Duodenal mucosa (tissue), 2 donors: ENCODE measurements at regions not wholly inside any gene's neighbourhood (a gene's known extent, or its start where the extent isn't known, plus 50 kb on each side); places are given as distances from the start of the nearest gene placed in this dataset.

Experiments used
- H3K27ac ChIP-seq: one replicate; pipeline ENCODE4 v1.7.0; 2013; ENCODE audit warnings: low read depth, low read length
- H3K27me3 ChIP-seq, 2 donors: one replicate each; pipeline ENCODE4 v1.7.0; 2013; ENCODE audit warnings: low read length in 2 of 2, control low read depth in 1 of 2; ENCODE audit not compliant: insufficient read depth in 2 of 2, control insufficient read depth in 1 of 2
- H3K36me3 ChIP-seq, 2 donors: one replicate each; pipeline ENCODE4 v1.7.0; 2013; ENCODE audit warnings: low read length in 2 of 2, control low read depth in 1 of 2; ENCODE audit not compliant: insufficient read depth in 2 of 2, control insufficient read depth in 1 of 2
- H3K4me1 ChIP-seq, 2 donors: one replicate each; pipeline ENCODE4 v1.7.0; 2013; ENCODE audit warnings: low read length in 2 of 2, control low read depth in 1 of 2; ENCODE audit not compliant: insufficient read depth in 2 of 2, control insufficient read depth in 1 of 2
- H3K4me3 ChIP-seq, 2 donors: one replicate each; pipeline ENCODE4 v1.7.0; 2013; ENCODE audit warnings: low read length in 2 of 2, low read depth in 1 of 2
- H3K9ac ChIP-seq, 2 donors: one replicate each; pipeline ENCODE4 v1.7.0; 2013; ENCODE audit warnings: low read length in 2 of 2, low read depth in 1 of 2
- H3K9me3 ChIP-seq, 2 donors: one replicate each; pipeline ENCODE4 v1.7.0; 2013; ENCODE audit warnings: low read length in 2 of 2, control low read depth in 1 of 2; ENCODE audit not compliant: control insufficient read depth in 1 of 2

- no peak overlapping the region for H3K9ac ChIP-seq
- no peak overlapping the region for H3K4me3 ChIP-seq
- H3K9me3 ChIP-seq, result no peaks in the 10 kb centered on the region
- no peaks in the 10 kb centered on the region for H3K36me3 ChIP-seq
- no peaks in the 10 kb centered on the region for H3K27me3 ChIP-seq
- H3K4me1 ChIP-seq, result peaks cover 0 to 4% of the 10 kb centered on the region in 2 donors
- H3K27ac ChIP-seq, result no peak overlapping the region
Measured at GRCh38 chr14:99024926-99025325, 247.1 kb downstream of the BCL11B start.

- H3K36me3 ChIP-seq, result no peaks in the 10 kb centered on the region
- peaks cover 0 to 4% of the 10 kb centered on the region in 2 donors for H3K4me1 ChIP-seq
- no peak overlapping the region for H3K27ac ChIP-seq
- no peak overlapping the region for H3K9ac ChIP-seq
- H3K4me3 ChIP-seq, result no peak overlapping the region
- H3K27me3 ChIP-seq, result no peaks in the 10 kb centered on the region
- no peaks in the 10 kb centered on the region for H3K9me3 ChIP-seq
Measured at GRCh38 chr14:99025418-99025817, 246.6 kb downstream of the BCL11B start.

- Histone ChIP-seq H3K27me3 (no peaks in the 10 kb centered on the region), H3K4me3 (no peak overlapping the region)
Measured at GRCh38 chr14:99026471-99026870, 245.5 kb downstream of the BCL11B start.

GRCh38 chr14:99028041-99028440 lies 244.0 kb downstream of the BCL11B start:
- Histone ChIP-seq H3K36me3 (no peaks in the 10 kb centered on the region), H3K9ac (no peak overlapping the region), H3K9me3 (no peaks in the 10 kb centered on the region), H3K4me3 (no peak overlapping the region), H3K27me3 (no peaks in the 10 kb centered on the region), H3K4me1 (no peaks in the 10 kb centered on the region), H3K27ac (no peak overlapping the region)

More at GRCh38 chr14:99026471-99026870, 245.5 kb downstream of the BCL11B start:
- H3K9me3 ChIP-seq, result no peaks in the 10 kb centered on the region
- no peaks in the 10 kb centered on the region for H3K36me3 ChIP-seq
- no peak overlapping the region for H3K27ac ChIP-seq
- H3K9ac ChIP-seq, result no peak overlapping the region
- H3K4me1 ChIP-seq, result no peaks in the 10 kb centered on the region

GRCh38 chr14:99028521-99028920 lies 243.5 kb downstream of the BCL11B start:
- H3K36me3 ChIP-seq, result no peaks in the 10 kb centered on the region
- no peak overlapping the region for H3K4me3 ChIP-seq
- H3K9me3 ChIP-seq, result no peaks in the 10 kb centered on the region
- H3K27ac ChIP-seq, result no peak overlapping the region
- no peak overlapping the region for H3K9ac ChIP-seq
- no peaks in the 10 kb centered on the region for H3K4me1 ChIP-seq
- no peaks in the 10 kb centered on the region for H3K27me3 ChIP-seq

- Histone ChIP-seq H3K27me3 (no peaks in the 10 kb centered on the region), H3K4me1 (no peaks in the 10 kb centered on the region), H3K9me3 (no peaks in the 10 kb centered on the region), H3K36me3 (no peaks in the 10 kb centered on the region), H3K4me3 (no peak overlapping the region), H3K27ac (no peak overlapping the region), H3K9ac (no peak overlapping the region)
Measured at GRCh38 chr14:99029145-99029915, 242.7 kb downstream of the BCL11B start.

- H3K27ac ChIP-seq, result no peak overlapping the region
- H3K36me3 ChIP-seq, result no peaks in the 10 kb centered on the region
- no peaks in the 10 kb centered on the region for H3K4me1 ChIP-seq
- H3K27me3 ChIP-seq, result no peaks in the 10 kb centered on the region
- no peak overlapping the region for H3K4me3 ChIP-seq
- no peak overlapping the region for H3K9ac ChIP-seq
- H3K9me3 ChIP-seq, result no peaks in the 10 kb centered on the region
Measured at GRCh38 chr14:99029916-99030305, 242.1 kb downstream of the BCL11B start.

- H3K27me3 ChIP-seq, result no peaks in the 10 kb centered on the region
- H3K36me3 ChIP-seq, result no peaks in the 10 kb centered on the region
- no peak overlapping the region for H3K27ac ChIP-seq
- H3K9ac ChIP-seq, result no peak overlapping the region
- H3K4me3 ChIP-seq, result no peak overlapping the region
- peaks cover 1 to 2% of the 10 kb centered on the region in 2 donors for H3K4me1 ChIP-seq
- H3K9me3 ChIP-seq, result no peaks in the 10 kb centered on the region
Measured at GRCh38 chr14:99030454-99030853, 241.5 kb downstream of the BCL11B start.

GRCh38 chr14:99032759-99033158 lies 239.2 kb downstream of the BCL11B start:
- Histone ChIP-seq H3K9ac (no peak overlapping the region), H3K36me3 (no peaks in the 10 kb centered on the region), H3K4me1 (peaks cover 3 to 4% of the 10 kb centered on the region in 2 donors), H3K27ac (no peak overlapping the region), H3K9me3 (no peaks in the 10 kb centered on the region), H3K27me3 (no peaks in the 10 kb centered on the region), H3K4me3 (no peak overlapping the region)

- H3K9ac ChIP-seq, result no peak overlapping the region
- peaks cover 3 to 4% of the 10 kb centered on the region in 2 donors for H3K4me1 ChIP-seq
- no peaks in the 10 kb centered on the region for H3K36me3 ChIP-seq
- no peak overlapping the region for H3K27ac ChIP-seq
- no peaks in the 10 kb centered on the region for H3K9me3 ChIP-seq
- no peaks in the 10 kb centered on the region for H3K27me3 ChIP-seq
- no peak overlapping the region for H3K4me3 ChIP-seq
Measured at GRCh38 chr14:99033951-99034350, 238.0 kb downstream of the BCL11B start.
